ENCODE measurements at regions not wholly inside any gene's neighbourhood (a gene's known extent, or its start where the extent isn't known, plus 50 kb on each side); places are given as distances from the start of the nearest gene placed in this dataset.

GRCh38 chr15:46671336-46671735 is 1036.5 kb downstream of the SQOR start:
- DNase-seq: no peak

GRCh38 chr15:46672041-46672440 is 1037.2 kb downstream of the SQOR start:
- DNase-seq: no peak

GRCh38 chr15:46676233-46677206 is 1040.8 kb upstream of the SEMA6D start:
- no peak for DNase-seq

- DNase-seq: no peak
Observed at GRCh38 chr15:46677491-46677890, 1039.8 kb upstream of the SEMA6D start.

- DNase-seq: no peak
Observed at GRCh38 chr15:46681901-46682300, 1035.4 kb upstream of the SEMA6D start.

GRCh38 chr15:46682969-46683791 is 1034.1 kb upstream of the SEMA6D start:
- DNase-seq: no peak

- DNase-seq: no peak
Observed at GRCh38 chr15:46685096-46685495, 1032.2 kb upstream of the SEMA6D start.

GRCh38 chr15:46685681-46686080 is 1031.6 kb upstream of the SEMA6D start:
- DNase-seq: no peak

- no peak for DNase-seq
Observed at GRCh38 chr15:46696281-46696680, 1021.0 kb upstream of the SEMA6D start.

- DNase-seq: no peak
Observed at GRCh38 chr15:46701346-46701745, 1016.0 kb upstream of the SEMA6D start.

GRCh38 chr15:46701896-46702295 is 1015.4 kb upstream of the SEMA6D start:
- DNase-seq: no peak

GRCh38 chr15:46703020-46703861 is 1014.1 kb upstream of the SEMA6D start:
- DNase-seq: no peak

- DNase-seq: no peak
Observed at GRCh38 chr15:46703871-46704637, 1013.3 kb upstream of the SEMA6D start.

GRCh38 chr15:46707452-46707851 is 1009.9 kb upstream of the SEMA6D start:
- no peak for DNase-seq

- no peak for DNase-seq
Observed at GRCh38 chr15:46708226-46708625, 1009.1 kb upstream of the SEMA6D start.

- no peak for DNase-seq
Observed at GRCh38 chr15:46709460-46710083, 1007.7 kb upstream of the SEMA6D start.

- DNase-seq: no peak
Observed at GRCh38 chr15:46710401-46710960, 1006.8 kb upstream of the SEMA6D start.

- no peak for DNase-seq
Observed at GRCh38 chr15:46713045-46713444, 1004.3 kb upstream of the SEMA6D start.

GRCh38 chr15:46714950-46715349 is 1002.4 kb upstream of the SEMA6D start:
- no peak for DNase-seq

GRCh38 chr15:46723308-46723707 is 994.0 kb upstream of the SEMA6D start:
- no peak for DNase-seq

- DNase-seq: no peak
Observed at GRCh38 chr15:46732060-46732459, 985.2 kb upstream of the SEMA6D start.

All from fibroblast of skin of abdomen (primary cell).